ENCODE measurements at regions not wholly inside any gene's neighbourhood (a gene's known extent, or its start where the extent isn't known, plus 50 kb on each side); places are given as distances from the start of the nearest gene placed in this dataset.

- WGBS, 3 donors = 63 to 73% (median 72%) methylated on average over 1 of the region's 1 CpG
- ATAC-seq (no peak), DNase-seq (no peak)
- Histone ChIP-seq H3K9me3 (no peaks in the 10 kb centered on the region), H3K4me1 (no peaks in the 10 kb centered on the region), H3K27me3 (ENCODE audit: insufficient read depth in 3 of 3, low read length in 2 of 3) (no peaks in the 10 kb centered on the region), H3K27ac (no peak overlapping the region), H3K4me3 (no peak overlapping the region), H3K36me3 (ENCODE audit: insufficient read depth in 1 of 2, low read depth in 1 of 2) (no peaks in the 10 kb centered on the region)
- intact Hi-C loops (cut with DNase I) = no loop called here
- TF ChIP-seq CTCF (IDR thresholded peaks at IDR 0.05) = no peak
Measured at GRCh38 chr16:52603015-52603414, 56.1 kb upstream of the TOX3 start.

- H3K4me3 ChIP-seq = no peak overlapping the region
- H3K9me3 ChIP-seq = no peaks in the 10 kb centered on the region
- no peak for ATAC-seq
- H3K36me3 ChIP-seq (ENCODE audit: insufficient read depth in 1 of 2, low read depth in 1 of 2) = no peaks in the 10 kb centered on the region
- intact Hi-C loops (cut with DNase I) = no loop called here
- H3K27me3 ChIP-seq (ENCODE audit: insufficient read depth in 3 of 3, low read length in 2 of 3) = no peaks in the 10 kb centered on the region
- no peak overlapping the region for H3K27ac ChIP-seq
- 48 to 59% (median 52%) methylated on average over 5 of the region's 5 CpGs for WGBS, 3 donors
- TF ChIP-seq CTCF (IDR thresholded peaks at IDR 0.05) = no peak
- no peaks in the 10 kb centered on the region for H3K4me1 ChIP-seq
- DNase-seq = no peak
Measured at GRCh38 chr16:52597772-52598483, 51.0 kb upstream of the TOX3 start.

GRCh38 chr16:52597073-52597771 lies 50.3 kb upstream of the TOX3 start:
- no peak for TF ChIP-seq CTCF (IDR thresholded peaks at IDR 0.05)
- H3K27ac ChIP-seq = no peak overlapping the region
- DNase-seq (no peak), ATAC-seq (no peak)
- H3K27me3 ChIP-seq (ENCODE audit: insufficient read depth in 3 of 3, low read length in 2 of 3) = no peaks in the 10 kb centered on the region
- WGBS, 3 donors = 43 to 55% (median 46%) methylated on average over 3 of the region's 3 CpGs
- H3K4me3 ChIP-seq = no peak overlapping the region
- no peaks in the 10 kb centered on the region for H3K9me3 ChIP-seq
- no peaks in the 10 kb centered on the region for H3K36me3 ChIP-seq (ENCODE audit: insufficient read depth in 1 of 2, low read depth in 1 of 2)
- intact Hi-C loops (cut with DNase I) = no loop called here
- no peaks in the 10 kb centered on the region for H3K4me1 ChIP-seq

Measured in psoas muscle (tissue), 7 donors.